Muscle layer of duodenum (tissue), 2 donors: ENCODE measurements at regions not wholly inside any gene's neighbourhood (a gene's known extent, or its start where the extent isn't known, plus 50 kb on each side); places are given as distances from the start of the nearest gene placed in this dataset.

Experiments used
- H3K27ac ChIP-seq: one replicate; pipeline ENCODE4 v1.7.0; 2013; ENCODE audit warnings: mild to moderate bottlenecking, low read length
- H3K27me3 ChIP-seq: one replicate; pipeline ENCODE4 v1.7.0; 2013; ENCODE audit warnings: low read depth, mild to moderate bottlenecking, control low read depth, low read length
- H3K36me3 ChIP-seq, 2 donors: one replicate each; pipeline ENCODE4 v1.7.0; 2013; ENCODE audit warnings: low read length in 2 of 2, control low read depth in 1 of 2, mild to moderate bottlenecking in 1 of 2; ENCODE audit not compliant: insufficient read depth in 2 of 2, control insufficient read depth in 1 of 2
- H3K4me1 ChIP-seq, 2 donors: one replicate each; pipeline ENCODE4 v1.7.0; 2013; ENCODE audit warnings: low read length in 2 of 2, mild to moderate bottlenecking in 2 of 2, control low read depth in 1 of 2, moderate library complexity in 1 of 2; ENCODE audit not compliant: insufficient read depth in 2 of 2, control insufficient read depth in 1 of 2
- H3K4me3 ChIP-seq, 2 donors: one replicate each; pipeline ENCODE4 v1.7.0; 2013; ENCODE audit warnings: low read length in 2 of 2, low read depth in 1 of 2, mild to moderate bottlenecking in 1 of 2
- H3K9me3 ChIP-seq, 2 donors: one replicate each; pipeline ENCODE4 v1.7.0; 2013; ENCODE audit warnings: low read length in 2 of 2, control low read depth in 1 of 2, mild to moderate bottlenecking in 1 of 2; ENCODE audit not compliant: control insufficient read depth in 1 of 2
- donor health status: healthy.

- no peaks in the 10 kb centered on the region for H3K27me3 ChIP-seq
- no peaks in the 10 kb centered on the region for H3K4me1 ChIP-seq
- no peak overlapping the region for H3K27ac ChIP-seq
- H3K36me3 ChIP-seq: no peaks in the 10 kb centered on the region
- no peak overlapping the region for H3K4me3 ChIP-seq
- no peaks in the 10 kb centered on the region for H3K9me3 ChIP-seq
Measured at GRCh38 chr9:99352826-99353225, 130.7 kb downstream of the SEC61B start.

DNA sequence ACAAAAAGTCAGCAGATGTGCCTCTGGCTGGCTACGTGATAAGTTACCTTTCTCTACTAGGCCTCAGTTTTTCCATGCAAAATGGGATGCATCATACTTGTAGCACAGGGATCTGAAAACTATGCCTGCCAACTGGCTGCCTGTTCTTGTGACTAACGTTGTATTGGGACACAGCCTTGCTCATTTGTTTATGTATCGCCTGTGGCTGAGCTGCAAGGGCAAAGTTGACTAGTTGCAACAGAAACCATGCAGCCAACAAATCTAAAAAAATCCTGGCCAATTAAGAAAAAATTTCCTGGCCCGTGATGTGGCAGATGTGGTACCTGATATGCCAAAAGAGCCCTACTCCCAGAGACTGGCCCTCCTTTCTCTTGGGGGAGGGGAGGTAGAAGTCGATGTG is 131.3 kb downstream of the SEC61B start:
- no peaks in the 10 kb centered on the region for H3K9me3 ChIP-seq
- H3K27me3 ChIP-seq: no peaks in the 10 kb centered on the region
- H3K4me1 ChIP-seq: no peaks in the 10 kb centered on the region
- no peaks in the 10 kb centered on the region for H3K36me3 ChIP-seq
- H3K27ac ChIP-seq: no peak overlapping the region
- H3K4me3 ChIP-seq: no peak overlapping the region

DNA sequence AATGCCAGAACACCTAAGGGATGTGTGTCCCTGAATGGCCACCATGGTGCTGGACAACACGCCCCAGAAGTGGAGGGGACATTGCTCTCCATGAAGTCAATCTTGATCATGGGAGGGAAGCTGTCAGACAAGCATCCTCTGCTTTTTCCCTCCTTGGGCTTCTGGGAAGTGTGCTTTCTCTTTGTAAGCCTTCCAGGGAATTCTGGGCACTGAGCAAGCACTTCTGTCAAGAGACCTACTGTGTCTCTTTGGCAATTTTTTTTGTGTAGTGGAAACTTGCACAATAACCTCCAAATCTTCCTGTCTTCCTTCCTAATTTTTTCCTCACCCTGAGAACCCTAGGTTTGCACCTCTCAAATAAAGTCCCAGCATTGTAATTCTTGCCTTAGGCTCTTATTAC is 132.0 kb downstream of the SEC61B start:
- Histone ChIP-seq H3K36me3 (no peaks in the 10 kb centered on the region), H3K9me3 (no peaks in the 10 kb centered on the region), H3K27ac (no peak overlapping the region), H3K4me1 (no peaks in the 10 kb centered on the region), H3K27me3 (no peaks in the 10 kb centered on the region), H3K4me3 (no peak overlapping the region)

DNA sequence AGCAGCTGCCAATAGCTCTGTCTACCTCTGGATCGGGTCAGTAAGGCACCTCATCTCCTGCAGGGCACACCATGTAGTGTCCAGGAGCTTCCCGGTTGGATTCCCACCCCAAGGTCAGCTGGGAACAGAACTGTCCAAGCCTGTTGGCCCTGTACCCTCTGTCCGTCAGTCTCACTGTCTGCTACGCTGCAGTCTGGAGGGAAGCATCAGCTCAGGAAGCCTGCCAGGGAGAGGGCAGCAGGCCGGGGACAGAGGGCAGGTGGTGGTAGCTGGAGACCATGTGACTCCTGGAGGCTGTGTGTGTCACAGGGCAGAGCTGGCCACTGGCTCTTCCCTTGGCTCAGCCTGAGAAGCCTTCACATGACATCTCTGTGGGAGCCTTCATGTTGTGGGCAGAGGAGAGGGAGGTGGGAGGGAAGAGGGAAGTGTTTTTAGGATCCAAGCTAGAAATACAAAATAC is 134.5 kb downstream of the SEC61B start:
- H3K9me3 ChIP-seq: no peaks in the 10 kb centered on the region
- no peak overlapping the region for H3K27ac ChIP-seq
- H3K4me1 ChIP-seq: no peaks in the 10 kb centered on the region
- no peaks in the 10 kb centered on the region for H3K27me3 ChIP-seq
- no peak overlapping the region for H3K4me3 ChIP-seq
- H3K36me3 ChIP-seq: no peaks in the 10 kb centered on the region

- Histone ChIP-seq H3K27me3 (no peaks in the 10 kb centered on the region), H3K36me3 (no peaks in the 10 kb centered on the region), H3K27ac (no peak overlapping the region), H3K9me3 (no peaks in the 10 kb centered on the region), H3K4me3 (no peak overlapping the region), H3K4me1 (peaks cover 0 to 7% of the 10 kb centered on the region in 2 donors)
Measured at GRCh38 chr9:99357575-99357974, 135.5 kb downstream of the SEC61B start.

DNA sequence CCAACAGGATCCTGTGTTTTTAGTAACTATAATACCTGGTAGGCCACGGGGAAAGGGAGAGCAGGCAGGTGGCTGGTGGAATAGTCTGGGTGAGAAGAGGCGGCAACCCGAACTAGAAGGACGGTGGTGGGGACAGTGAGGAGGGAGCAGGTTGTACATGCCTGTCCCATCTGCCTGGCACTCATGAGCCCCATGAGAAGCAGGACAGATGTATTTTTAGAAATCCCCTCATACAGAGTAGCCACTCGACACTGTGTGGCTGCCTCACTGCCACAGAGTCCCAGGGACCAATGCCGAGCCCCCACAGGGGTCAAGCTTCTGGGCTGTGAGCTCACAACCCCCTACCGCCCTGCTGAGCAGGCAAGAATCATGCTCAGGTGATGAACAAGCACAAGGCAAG is 136.6 kb downstream of the SEC61B start:
- Histone ChIP-seq H3K4me1 (peaks cover 0 to 7% of the 10 kb centered on the region in 2 donors), H3K36me3 (no peaks in the 10 kb centered on the region), H3K27ac (no peak overlapping the region), H3K9me3 (no peaks in the 10 kb centered on the region), H3K27me3 (no peaks in the 10 kb centered on the region), H3K4me3 (no peak overlapping the region)

GRCh38 chr9:99359336-99359735 is 137.3 kb downstream of the SEC61B start:
- no peaks in the 10 kb centered on the region for H3K27me3 ChIP-seq
- no peaks in the 10 kb centered on the region for H3K36me3 ChIP-seq
- no peaks in the 10 kb centered on the region for H3K9me3 ChIP-seq
- H3K4me1 ChIP-seq: peaks cover 0 to 7% of the 10 kb centered on the region in 2 donors
- H3K27ac ChIP-seq: no peak overlapping the region
- no peak overlapping the region for H3K4me3 ChIP-seq

- Histone ChIP-seq H3K4me1 (peaks cover 0 to 7% of the 10 kb centered on the region in 2 donors), H3K9me3 (no peaks in the 10 kb centered on the region), H3K27ac (no peak overlapping the region), H3K36me3 (no peaks in the 10 kb centered on the region), H3K4me3 (no peak overlapping the region), H3K27me3 (no peaks in the 10 kb centered on the region)
Measured at GRCh38 chr9:99360026-99360425, 137.9 kb downstream of the SEC61B start.

GRCh38 chr9:99361817-99362216 is 139.7 kb downstream of the SEC61B start:
- Histone ChIP-seq H3K9me3 (no peaks in the 10 kb centered on the region), H3K27ac (no peak overlapping the region), H3K27me3 (no peaks in the 10 kb centered on the region), H3K4me3 (no peak overlapping the region), H3K36me3 (no peaks in the 10 kb centered on the region), H3K4me1 (peaks cover 0 to 7% of the 10 kb centered on the region in 2 donors)

GRCh38 chr9:99362321-99362720 is 140.2 kb downstream of the SEC61B start:
- H3K4me1 ChIP-seq: peaks cover 0 to 7% of the 10 kb centered on the region in 2 donors
- no peaks in the 10 kb centered on the region for H3K27me3 ChIP-seq
- no peak overlapping the region for H3K27ac ChIP-seq
- H3K9me3 ChIP-seq: no peaks in the 10 kb centered on the region
- no peak overlapping the region for H3K4me3 ChIP-seq
- no peaks in the 10 kb centered on the region for H3K36me3 ChIP-seq

DNA sequence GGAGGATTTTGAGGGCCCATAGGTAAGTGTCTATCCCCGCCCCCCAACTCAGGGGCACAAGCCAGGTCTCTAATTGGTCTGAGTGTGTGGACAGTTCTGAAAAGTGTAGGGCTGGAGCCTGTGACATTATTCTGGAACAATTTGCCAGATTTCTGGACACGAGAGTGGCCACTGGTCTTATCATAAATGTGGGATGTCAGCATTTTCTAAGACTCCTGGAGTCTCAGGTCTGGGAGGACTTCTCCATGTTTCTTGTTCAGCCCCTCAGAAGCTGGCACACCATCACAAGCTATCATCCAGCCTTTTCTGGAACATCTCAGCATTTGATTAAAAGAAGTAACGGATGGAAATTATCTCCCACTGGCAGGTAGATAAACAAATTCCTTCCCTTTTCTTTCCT is 141.4 kb downstream of the SEC61B start:
- Histone ChIP-seq H3K9me3 (no peaks in the 10 kb centered on the region), H3K27ac (no peak overlapping the region), H3K4me3 (no peak overlapping the region), H3K27me3 (no peaks in the 10 kb centered on the region), H3K36me3 (no peaks in the 10 kb centered on the region), H3K4me1 (peaks cover 0 to 11% of the 10 kb centered on the region in 2 donors)

- Histone ChIP-seq H3K4me3 (no peak overlapping the region), H3K4me1 (peaks cover 0 to 11% of the 10 kb centered on the region in 2 donors), H3K9me3 (no peaks in the 10 kb centered on the region), H3K36me3 (no peaks in the 10 kb centered on the region), H3K27ac (no peak overlapping the region), H3K27me3 (no peaks in the 10 kb centered on the region)
Measured at GRCh38 chr9:99365233-99365980, 143.3 kb downstream of the SEC61B start.
